GM18511 (cell line): ENCODE measurements at regions not wholly inside any gene's neighbourhood (a gene's known extent, or its start where the extent isn't known, plus 50 kb on each side); places are given as distances from the start of the nearest gene placed in this dataset.
A peak's percentile ranks its signal among the peaks of the same experiment; 100 is the strongest.

Experiments
- ATAC-seq: cut with Tn5 transposase; IDR thresholded peaks from one replicate; pipeline ENCODE4 v1.9.1; 2021; ENCODE audit warnings: mild to moderate bottlenecking, moderate library complexity; ENCODE audit not compliant: unreplicated experiment

DNA sequence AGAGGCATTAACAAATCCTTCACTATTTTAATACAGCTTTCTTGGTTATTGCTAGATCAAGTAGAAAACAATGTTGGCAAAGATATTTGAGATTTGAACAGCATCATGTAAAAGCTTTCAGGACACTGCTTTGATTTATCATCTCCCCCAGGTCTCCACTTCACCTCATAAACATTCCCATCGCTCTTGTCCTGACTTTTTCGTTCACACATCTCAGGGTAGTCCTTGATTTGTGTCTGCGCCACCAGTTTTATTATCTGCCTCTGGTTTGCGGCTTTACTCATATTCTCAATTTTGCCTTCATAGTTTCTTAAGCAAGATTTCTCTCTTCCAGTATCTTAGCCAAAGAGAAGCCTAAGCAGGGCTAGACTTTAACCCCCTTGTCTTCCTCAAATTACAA, 63.5 kb upstream of the ROR1 start:
- no peak for ATAC-seq

DNA sequence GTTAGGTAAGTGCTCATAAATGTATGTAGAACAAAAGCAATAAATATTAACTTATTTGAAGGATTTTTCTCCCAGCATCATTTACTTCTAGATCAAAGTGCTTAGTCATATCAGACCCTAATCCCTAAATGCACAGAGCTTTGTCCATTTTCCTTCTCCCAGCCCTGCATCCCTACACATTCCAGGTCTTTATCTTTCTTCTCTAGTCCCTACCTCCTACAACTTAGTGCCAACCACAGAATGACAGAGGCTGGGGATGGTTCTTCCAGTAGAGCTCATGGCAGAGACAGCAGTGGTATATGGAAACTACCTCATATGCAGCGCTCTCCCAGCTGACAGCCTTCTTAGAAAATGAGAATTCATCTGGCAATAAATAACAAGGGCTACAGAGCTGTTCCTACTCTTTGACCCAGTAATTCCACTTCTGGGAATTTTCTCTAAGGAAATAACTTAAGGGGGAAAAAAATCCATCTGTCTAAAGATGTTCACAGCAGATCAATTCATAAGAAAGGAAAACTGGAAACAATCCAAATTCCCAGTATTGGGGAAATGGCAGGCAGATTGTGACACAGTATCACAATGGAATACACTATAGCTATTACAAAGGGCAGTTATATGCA, 62.9 kb upstream of the ROR1 start:
- no peak for ATAC-seq

DNA sequence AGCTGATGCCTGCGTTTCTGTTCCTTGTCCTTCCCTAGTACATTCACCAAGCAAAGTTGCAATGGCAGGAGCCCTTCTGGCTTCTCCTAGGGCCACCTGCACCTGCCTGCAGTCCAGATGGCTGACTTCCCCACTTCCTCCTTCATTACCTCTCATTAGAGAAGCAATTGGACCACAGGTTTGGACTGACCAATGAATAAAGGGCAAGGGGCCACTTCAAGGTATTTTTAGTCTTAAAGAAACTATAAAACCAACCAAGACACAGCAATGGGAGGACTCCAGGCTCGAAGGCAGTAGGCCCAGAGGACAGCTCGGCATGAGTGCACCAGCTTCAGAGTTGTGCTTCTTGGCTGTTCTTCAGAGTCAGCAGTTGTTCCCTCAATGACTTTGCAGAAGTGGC, 60.8 kb upstream of the ROR1 start:
- ATAC-seq: no peak

- peak; percentile 60 for ATAC-seq
Measured at GRCh38 chr1:63713627-63714481, 60.0 kb upstream of the ROR1 start.

DNA sequence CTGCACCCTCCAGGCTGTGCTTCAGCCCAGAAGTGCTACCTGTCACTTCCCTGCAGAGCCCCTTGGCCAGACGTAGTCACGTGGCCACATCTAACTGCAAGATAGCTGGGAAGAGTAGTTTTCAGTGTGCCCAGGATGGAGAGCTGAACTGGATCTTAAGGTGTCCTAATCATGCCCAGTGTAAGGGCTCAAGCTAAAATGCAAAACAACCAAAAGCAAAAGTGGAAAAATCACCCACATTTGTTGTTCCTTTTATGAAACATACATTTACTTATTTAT, 59.4 kb upstream of the ROR1 start:
- ATAC-seq: no peak

GRCh38 chr1:63717511-63718065, 56.2 kb upstream of the ROR1 start:
- ATAC-seq: no peak

- ATAC-seq: peak; percentile 59
Measured at GRCh38 chr1:63718541-63718970, 55.3 kb upstream of the ROR1 start.

GRCh38 chr1:63721531-63722189, 52.2 kb upstream of the ROR1 start:
- ATAC-seq: no peak

GRCh38 chr1:63723602-63724001, 50.2 kb upstream of the ROR1 start:
- ATAC-seq: no peak
